HL-60 (cell line): ENCODE measurements at regions not wholly inside any gene's neighbourhood (a gene's known extent, or its start where the extent isn't known, plus 50 kb on each side); places are given as distances from the start of the nearest gene placed in this dataset.

Source experiments
- DNase-seq, 2 experiments: peaks; one replicate each; pipeline ENCODE4 v3.0.0-alpha.2; 2010 to 2020; ENCODE audit warnings: low read depth in 1 of 2, low spot score in 1 of 2
- H3K27ac ChIP-seq: fragments of 250-450 bp; sonication (Bioruptor Pico); replicated peaks from 2 replicates; pipeline ENCODE4 v1.5.1; 2020; ENCODE audit warnings: mild to moderate bottlenecking, moderate library complexity
- H3K27me3 ChIP-seq: fragments of 250-450 bp; sonication (Bioruptor Pico); 2 replicates; pipeline ENCODE4 v1.5.1; 2021; ENCODE audit warnings: mild to moderate bottlenecking, moderate library complexity; ENCODE audit not compliant: insufficient read depth, poor library complexity, severe bottlenecking
- H3K4me3 ChIP-seq: replicated peaks from 2 replicates; pipeline ENCODE4 v1.5.1; 2011; ENCODE audit warnings: mild to moderate bottlenecking, control low read depth, low read length; ENCODE audit not compliant: insufficient read depth
- GABPA ChIP-seq: IDR thresholded peaks from 2 replicates; pipeline ENCODE4 v1.6.1; 2012; ENCODE audit warnings: low read depth
- POLR2AphosphoS5 ChIP-seq: IDR thresholded peaks from 2 replicates; pipeline ENCODE4 v1.6.1; 2012; ENCODE audit warnings: low read depth
- SPI1 ChIP-seq: IDR thresholded peaks from 2 replicates; pipeline ENCODE4 v1.6.1; 2012; ENCODE audit warnings: low read depth, mild to moderate bottlenecking, borderline replicate concordance
- TF ChIP-seq, protein P1 (sequence below): IDR thresholded peaks from 2 replicates; pipeline ENCODE4 v1.6.1; 2012; ENCODE audit warnings: low read depth; ENCODE audit not compliant: insufficient replicate concordance
- TF ChIP-seq, protein P2 (sequence below): IDR thresholded peaks from one replicate; pipeline ENCODE4 v1.5.1; 2011; ENCODE audit warnings: low read length, control low read depth, inconsistent platforms; ENCODE audit not compliant: insufficient read depth

- peaks cover 7% of the 10 kb centered on the region for H3K27me3 ChIP-seq
- DNase-seq = no peak
- no peak overlapping the region for H3K27ac ChIP-seq
- no peak for TF ChIP-seq SPI1
- H3K4me3 ChIP-seq = no peak overlapping the region
Measured at GRCh38 chr14:101000711-101001250, 97.3 kb upstream of the RTL1 start.

- Histone ChIP-seq H3K4me3 (no peak overlapping the region), H3K27ac (no peak overlapping the region), H3K27me3 (peaks cover 7% of the 10 kb centered on the region)
- TF ChIP-seq, protein P1, sequence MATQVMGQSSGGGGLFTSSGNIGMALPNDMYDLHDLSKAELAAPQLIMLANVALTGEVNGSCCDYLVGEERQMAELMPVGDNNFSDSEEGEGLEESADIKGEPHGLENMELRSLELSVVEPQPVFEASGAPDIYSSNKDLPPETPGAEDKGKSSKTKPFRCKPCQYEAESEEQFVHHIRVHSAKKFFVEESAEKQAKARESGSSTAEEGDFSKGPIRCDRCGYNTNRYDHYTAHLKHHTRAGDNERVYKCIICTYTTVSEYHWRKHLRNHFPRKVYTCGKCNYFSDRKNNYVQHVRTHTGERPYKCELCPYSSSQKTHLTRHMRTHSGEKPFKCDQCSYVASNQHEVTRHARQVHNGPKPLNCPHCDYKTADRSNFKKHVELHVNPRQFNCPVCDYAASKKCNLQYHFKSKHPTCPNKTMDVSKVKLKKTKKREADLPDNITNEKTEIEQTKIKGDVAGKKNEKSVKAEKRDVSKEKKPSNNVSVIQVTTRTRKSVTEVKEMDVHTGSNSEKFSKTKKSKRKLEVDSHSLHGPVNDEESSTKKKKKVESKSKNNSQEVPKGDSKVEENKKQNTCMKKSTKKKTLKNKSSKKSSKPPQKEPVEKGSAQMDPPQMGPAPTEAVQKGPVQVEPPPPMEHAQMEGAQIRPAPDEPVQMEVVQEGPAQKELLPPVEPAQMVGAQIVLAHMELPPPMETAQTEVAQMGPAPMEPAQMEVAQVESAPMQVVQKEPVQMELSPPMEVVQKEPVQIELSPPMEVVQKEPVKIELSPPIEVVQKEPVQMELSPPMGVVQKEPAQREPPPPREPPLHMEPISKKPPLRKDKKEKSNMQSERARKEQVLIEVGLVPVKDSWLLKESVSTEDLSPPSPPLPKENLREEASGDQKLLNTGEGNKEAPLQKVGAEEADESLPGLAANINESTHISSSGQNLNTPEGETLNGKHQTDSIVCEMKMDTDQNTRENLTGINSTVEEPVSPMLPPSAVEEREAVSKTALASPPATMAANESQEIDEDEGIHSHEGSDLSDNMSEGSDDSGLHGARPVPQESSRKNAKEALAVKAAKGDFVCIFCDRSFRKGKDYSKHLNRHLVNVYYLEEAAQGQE = no peak
- no peak for TF ChIP-seq GABPA
- TF ChIP-seq POLR2AphosphoS5 = no peak
- TF ChIP-seq SPI1 = no peak
- TF ChIP-seq, protein P2, sequence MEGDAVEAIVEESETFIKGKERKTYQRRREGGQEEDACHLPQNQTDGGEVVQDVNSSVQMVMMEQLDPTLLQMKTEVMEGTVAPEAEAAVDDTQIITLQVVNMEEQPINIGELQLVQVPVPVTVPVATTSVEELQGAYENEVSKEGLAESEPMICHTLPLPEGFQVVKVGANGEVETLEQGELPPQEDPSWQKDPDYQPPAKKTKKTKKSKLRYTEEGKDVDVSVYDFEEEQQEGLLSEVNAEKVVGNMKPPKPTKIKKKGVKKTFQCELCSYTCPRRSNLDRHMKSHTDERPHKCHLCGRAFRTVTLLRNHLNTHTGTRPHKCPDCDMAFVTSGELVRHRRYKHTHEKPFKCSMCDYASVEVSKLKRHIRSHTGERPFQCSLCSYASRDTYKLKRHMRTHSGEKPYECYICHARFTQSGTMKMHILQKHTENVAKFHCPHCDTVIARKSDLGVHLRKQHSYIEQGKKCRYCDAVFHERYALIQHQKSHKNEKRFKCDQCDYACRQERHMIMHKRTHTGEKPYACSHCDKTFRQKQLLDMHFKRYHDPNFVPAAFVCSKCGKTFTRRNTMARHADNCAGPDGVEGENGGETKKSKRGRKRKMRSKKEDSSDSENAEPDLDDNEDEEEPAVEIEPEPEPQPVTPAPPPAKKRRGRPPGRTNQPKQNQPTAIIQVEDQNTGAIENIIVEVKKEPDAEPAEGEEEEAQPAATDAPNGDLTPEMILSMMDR = no peak
- DNase-seq = no peak
Measured at GRCh38 chr14:101001311-101002069, 98.0 kb upstream of the RTL1 start.

GRCh38 chr14:101002738-101003137 lies 99.2 kb upstream of the RTL1 start:
- peaks cover 7% of the 10 kb centered on the region for H3K27me3 ChIP-seq
- DNase-seq = no peak

More at GRCh38 chr14:101002738-101003137, 99.2 kb upstream of the RTL1 start:
- no peak overlapping the region for H3K4me3 ChIP-seq
- TF ChIP-seq SPI1 (no peak), POLR2AphosphoS5 (no peak), GABPA (no peak)
- TF ChIP-seq, protein P1 = no peak
- TF ChIP-seq, protein P2 = no peak
- no peak overlapping the region for H3K27ac ChIP-seq
